Stimulated activated CD4-positive, alpha-beta T cell treated with anti-CD3 and anti-CD28 coated beads, Interleukin-4, amount 100 ng/mL, for 48 hours (primary cell): ENCODE measurements at regions not wholly inside any gene's neighbourhood (a gene's known extent, or its start where the extent isn't known, plus 50 kb on each side); places are given as distances from the start of the nearest gene placed in this dataset.
"Not testable (repeated sequence)": the region's sequence is repeated elsewhere in the genome, so short reads cannot be mapped to it uniquely, and the experiment has no call there.

Experiments used
- DNase-seq, 2 donors: peaks; one replicate each; pipeline ENCODE4 v3.0.0-alpha.2; 2020; ENCODE audit warnings: low read depth in 2 of 2

GRCh38 chr13:18949489-18949761 lies 232.2 kb downstream of the TUBA3C start:
- no peak for DNase-seq

DNA sequence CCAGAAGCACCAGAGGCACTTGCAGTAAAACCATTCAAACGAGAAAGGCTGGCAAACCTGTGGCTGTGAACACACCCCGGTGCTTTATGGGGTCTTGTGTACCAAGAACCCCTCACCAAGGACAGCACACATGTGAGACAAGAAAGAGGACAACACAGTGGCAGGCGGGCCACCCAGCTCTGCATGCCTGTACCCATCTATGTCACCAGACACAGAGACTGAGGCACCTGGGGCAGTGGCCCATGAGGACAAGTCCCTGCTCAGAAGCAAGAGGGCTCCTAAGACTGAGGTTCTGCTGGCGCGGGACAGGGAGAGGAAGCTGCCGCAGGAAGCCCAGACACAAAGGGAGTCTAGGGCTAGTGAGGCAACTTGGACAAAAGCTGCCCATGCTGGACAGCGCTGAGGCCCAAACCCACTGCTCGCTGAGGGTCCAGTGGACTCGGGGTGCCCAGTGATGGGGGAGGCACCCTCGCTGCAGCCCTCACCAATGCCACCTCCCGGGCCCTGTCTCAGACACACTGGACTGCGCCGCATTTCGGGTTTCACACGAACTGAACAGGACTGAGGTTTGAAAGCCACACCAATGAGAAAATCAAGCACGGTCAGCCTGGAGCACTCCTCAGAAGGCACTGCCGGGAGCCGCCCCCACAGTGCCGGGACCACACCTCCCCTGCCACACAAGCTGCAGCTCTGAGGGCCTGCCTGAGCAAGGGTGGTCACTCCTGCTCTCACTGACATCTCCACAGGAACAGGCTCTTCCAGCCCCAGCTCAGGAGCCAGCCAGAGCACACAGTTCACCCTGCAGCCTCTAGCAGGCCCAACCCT lies 232.7 kb downstream of the TUBA3C start:
- DNase-seq: no peak

- no peak for DNase-seq
These were observed 233.5 kb downstream of the TUBA3C start for GRCh38 chr13:18948012-18948663.

DNA sequence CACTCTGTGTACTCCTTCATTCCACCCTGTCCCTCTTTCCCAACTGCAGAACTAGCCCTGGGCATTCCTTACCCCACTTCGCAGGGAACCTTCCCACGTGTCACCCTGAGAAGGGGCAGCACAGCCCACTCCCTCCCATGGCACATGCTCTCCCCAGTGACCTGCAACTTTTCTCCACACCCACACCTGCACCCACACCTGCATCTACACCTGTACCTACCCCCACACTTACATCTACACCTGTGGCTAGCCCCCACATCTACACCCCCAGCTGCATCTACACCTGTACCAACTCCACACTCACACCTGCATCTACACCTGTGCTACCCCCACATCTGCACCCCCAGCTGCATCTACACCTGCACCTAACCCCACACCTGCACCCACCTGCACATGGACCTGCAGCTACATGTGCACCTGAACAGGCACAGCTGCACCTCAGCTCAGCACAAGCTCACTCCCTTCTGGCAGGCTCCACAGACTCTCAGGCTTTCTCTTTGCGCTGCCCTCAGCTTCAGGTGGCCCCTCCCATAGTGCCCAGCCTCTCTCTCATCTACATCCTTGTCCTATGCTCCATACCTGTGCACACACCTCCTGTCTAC lies 234.1 kb downstream of the TUBA3C start:
- no peak for DNase-seq

DNA sequence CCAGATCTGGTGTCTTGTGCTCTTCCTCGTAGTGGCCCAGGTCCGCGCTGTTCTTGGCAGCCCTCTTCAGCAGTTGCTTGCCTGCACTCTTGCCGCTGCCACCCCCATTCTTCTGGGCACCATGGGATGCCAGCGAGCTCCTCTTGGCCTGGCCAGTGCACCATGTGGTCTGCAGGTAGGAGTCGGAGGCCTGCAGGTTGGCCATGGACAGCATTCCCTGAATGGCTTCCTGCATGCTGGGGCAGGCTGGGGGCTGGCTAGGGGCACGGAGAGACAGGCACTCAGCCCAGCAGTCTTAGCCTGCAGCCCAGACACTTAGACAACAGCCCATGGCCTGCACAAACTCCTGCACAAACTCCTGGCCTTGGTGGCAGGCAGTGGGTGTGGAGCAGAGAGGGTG lies 234.9 kb downstream of the TUBA3C start:
- no peak for DNase-seq

- no peak for DNase-seq
These were observed 237.0 kb downstream of the TUBA3C start for GRCh38 chr13:18944501-18945068.

DNA sequence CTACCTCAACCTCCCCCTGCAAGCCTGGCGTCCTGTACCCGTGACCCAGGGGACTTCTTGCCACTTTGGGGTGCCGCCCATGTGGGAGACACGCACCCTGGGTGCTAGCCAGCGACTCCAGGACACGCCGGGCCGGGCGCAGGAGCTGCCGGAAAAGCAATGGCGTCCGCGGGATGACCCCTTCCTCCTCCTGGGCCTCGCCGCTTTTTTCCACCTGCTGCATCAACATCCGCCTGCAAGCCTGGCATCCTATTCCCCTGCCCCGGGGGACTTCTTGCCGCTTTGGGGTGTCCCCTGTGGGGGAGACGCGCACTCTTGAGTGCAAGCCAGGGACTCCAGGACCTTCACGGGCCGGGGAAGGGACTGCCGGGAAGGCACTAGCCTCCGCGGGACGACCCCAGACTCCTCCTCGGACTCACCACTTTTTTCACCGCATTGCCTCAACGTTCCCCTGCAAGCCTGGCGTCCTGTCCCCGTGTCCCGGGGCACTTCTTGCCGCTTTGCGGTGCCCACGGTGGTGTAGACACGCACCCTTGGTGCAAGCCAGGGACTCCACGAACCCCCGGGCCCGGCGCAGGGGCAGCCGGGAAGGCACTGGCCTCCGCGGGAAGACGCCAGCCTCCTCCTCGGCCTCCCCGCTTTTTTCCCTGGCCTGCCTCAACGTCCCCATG lies 237.8 kb downstream of the TUBA3C start:
- no peak for DNase-seq

GRCh38 chr13:18943273-18943672 lies 238.4 kb downstream of the TUBA3C start:
- no peak for DNase-seq

GRCh38 chr13:18936104-18936503 lies 245.5 kb downstream of the TUBA3C start:
- no peak for DNase-seq

GRCh38 chr13:18921063-18921462 lies 260.6 kb downstream of the TUBA3C start:
- DNase-seq: no peak

DNA sequence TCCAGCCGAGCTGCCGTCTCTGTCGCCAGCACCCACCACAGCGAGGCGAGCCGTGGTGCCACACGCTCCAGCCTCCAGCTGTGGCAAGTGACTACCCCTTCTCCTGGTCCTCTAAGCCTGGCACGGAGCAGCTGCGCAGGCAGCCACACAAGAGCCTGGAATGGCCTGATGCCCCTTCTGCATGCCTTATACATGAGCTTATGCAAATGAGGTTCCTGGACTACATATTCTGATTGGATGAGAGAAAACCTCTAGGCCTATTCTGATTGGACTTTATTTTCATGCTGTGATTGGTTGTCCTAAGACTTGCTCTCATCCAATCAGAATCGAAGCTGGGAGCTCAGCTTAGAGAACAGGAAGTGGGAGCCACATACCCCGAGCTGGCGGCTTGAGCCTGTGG lies 276.5 kb downstream of the TUBA3C start:
- not testable (repeated sequence) for DNase-seq

- not testable (repeated sequence) for DNase-seq
These were observed 286.2 kb downstream of the TUBA3C start for GRCh38 chr13:18895411-18895810.

DNA sequence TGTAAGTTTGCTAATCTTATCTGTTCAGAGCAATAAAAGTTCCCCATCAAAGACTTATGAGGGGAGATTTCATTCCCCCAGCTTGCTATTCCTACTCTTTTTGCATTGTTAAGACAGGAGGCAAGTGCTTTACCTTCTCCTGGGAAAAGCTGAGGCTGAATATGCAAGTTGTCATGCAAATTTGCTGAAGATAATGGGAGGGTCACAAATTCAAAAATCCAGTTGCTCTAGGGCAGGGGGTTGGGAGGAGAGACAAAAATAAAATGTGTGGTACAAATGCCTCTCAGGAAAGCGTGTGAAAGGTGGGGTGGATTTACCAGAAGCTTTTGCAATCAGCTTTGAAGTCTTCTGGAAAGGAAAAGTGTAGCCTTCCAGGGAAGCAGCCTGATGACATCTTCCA lies 290.4 kb downstream of the TUBA3C start:
- DNase-seq: not testable (repeated sequence)

- not testable (repeated sequence) for DNase-seq
These were observed 306.5 kb downstream of the TUBA3C start for GRCh38 chr13:18874875-18875789.

DNA sequence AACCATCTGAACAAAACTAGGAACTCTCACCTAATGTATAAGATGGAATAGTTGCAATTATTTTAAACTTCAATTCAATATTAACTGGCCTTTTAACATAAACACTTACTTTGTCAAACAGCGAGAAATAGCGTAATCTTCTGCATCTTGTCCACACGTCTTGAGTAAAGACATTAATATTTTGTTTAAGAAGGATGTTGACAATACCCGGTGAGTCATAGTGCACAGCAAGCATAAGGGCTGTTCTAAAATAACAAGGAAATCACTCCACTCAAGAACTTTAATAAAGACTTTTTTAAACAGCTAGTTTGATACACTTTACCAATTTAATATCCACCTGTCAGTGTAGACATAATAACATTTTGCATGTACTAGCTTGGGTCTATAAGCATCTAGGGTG lies 311.1 kb downstream of the TUBA3C start:
- not testable (repeated sequence) for DNase-seq

DNA sequence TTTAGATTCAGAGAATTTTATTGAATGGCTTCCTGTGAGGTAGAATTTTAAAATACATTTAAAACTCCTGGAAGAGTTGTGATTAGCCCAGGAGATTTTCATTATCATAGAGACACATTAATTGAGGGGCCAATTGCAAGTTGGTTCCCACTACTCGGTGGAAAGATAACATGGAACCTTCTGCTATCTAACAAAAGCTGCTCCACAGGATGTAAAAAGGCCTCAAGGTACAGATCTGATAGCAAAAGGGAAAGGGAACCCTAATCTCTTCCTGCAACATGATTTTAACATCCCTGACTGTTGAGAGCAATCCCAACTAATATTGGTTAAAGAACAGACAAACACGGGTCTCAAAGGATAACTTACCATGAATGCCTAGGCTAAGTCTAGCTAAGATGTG lies 312.3 kb downstream of the TUBA3C start:
- not testable (repeated sequence) for DNase-seq

DNA sequence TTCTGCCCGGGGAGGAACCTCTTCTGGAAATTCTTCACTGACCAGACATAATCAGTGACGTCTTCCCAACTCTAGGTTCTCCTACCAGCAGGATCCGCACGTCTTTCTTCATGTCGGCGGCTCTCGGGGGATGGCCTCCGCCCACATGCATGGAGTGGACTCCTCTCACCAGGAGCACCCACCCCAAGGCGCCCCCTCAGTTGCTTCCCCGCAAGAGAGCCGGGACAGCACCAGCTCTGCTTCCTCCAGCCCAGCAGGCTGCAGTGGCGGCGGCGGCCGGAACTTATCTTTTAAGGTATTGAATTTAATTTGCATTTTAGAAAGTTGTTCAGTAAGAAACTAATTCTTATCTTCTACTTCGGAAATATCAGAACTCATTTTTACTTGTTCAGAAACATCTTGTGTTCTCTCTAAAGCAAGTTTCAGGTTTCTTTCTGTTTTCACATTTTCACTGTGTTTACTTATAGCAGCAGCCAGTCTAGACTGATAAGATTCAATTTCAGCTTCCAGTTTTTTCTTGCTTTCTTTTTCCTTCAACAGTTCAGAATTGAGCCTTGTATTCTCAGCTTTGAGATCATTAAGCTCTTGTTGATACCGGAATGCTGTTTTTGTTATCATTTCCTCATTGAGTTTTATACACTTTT lies 343.5 kb downstream of the TUBA3C start:
- not testable (repeated sequence) for DNase-seq

DNA sequence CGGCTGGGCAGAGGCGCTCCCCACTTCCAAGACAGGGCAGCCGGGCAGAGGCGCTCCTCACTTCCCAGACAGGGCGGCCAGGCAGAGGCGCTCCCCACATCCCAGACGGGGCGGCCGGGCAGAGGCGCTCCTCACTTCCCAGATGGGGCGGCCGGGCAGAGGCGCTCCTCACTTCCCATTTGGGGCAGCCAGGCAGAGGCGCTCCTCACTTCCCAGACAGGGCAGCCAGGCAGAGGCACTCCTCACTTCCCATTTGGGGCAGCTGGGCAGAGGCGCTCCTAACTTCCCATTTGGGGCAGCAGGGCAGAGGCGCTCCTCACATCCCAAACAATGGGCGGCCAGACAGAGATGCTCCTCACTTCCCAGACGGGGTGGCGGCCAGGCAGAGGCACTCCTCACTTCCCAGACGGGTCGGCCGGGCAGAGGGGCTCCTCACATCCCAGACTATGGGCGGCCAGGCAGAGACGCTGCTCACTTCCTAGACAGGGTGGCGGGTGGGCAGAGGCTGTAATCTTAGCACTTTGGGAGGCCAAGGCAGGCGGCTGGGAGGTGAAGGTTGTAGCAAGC lies 344.4 kb downstream of the TUBA3C start:
- DNase-seq: not testable (repeated sequence)

- not testable (repeated sequence) for DNase-seq
These were observed 345.0 kb downstream of the TUBA3C start for GRCh38 chr13:18836371-18837178.
